DOHH2 (cell line): ENCODE measurements at regions not wholly inside any gene's neighbourhood (a gene's known extent, or its start where the extent isn't known, plus 50 kb on each side); places are given as distances from the start of the nearest gene placed in this dataset.

ENCODE experiments used
- H3F3A ChIP-seq: fragments of 200-600 bp; sonication (generic), shearing (Covaris generic); 2 replicates; pipeline ENCODE4 v1.6.0; 2016; ENCODE audit warnings: antibody characterized with exemption, mild to moderate bottlenecking; ENCODE audit not compliant: control insufficient read depth, insufficient read depth
- H3K27ac ChIP-seq: fragments of 200-600 bp; sonication (generic); 2 replicates; pipeline ENCODE4 v1.5.1; 2014; ENCODE audit warnings: low read depth, mild to moderate bottlenecking, low read length, moderate library complexity
- H3K27me3 ChIP-seq: fragments of 200-600 bp; sonication (generic); 2 replicates; pipeline ENCODE4 v1.6.1; 2014; ENCODE audit warnings: mild to moderate bottlenecking, low read length, mixed read lengths; ENCODE audit not compliant: control insufficient read depth
- H3K36me3 ChIP-seq: fragments of 200-600 bp; sonication (generic); 2 replicates; pipeline ENCODE4 v1.6.1; 2014; ENCODE audit warnings: mild to moderate bottlenecking, low read length, moderate library complexity, mixed read lengths; ENCODE audit not compliant: control insufficient read depth
- H3K4me1 ChIP-seq: fragments of 200-600 bp; sonication (generic); 2 replicates; pipeline ENCODE4 v1.6.1; 2014; ENCODE audit warnings: mild to moderate bottlenecking, low read length, mixed read lengths; ENCODE audit not compliant: control insufficient read depth
- H3K4me2 ChIP-seq: fragments of 200-600 bp; sonication (generic); 2 replicates; pipeline ENCODE4 v1.6.0; 2014; ENCODE audit warnings: mild to moderate bottlenecking, low read length, moderate library complexity
- H3K4me3 ChIP-seq: fragments of 200-600 bp; sonication (generic); 2 replicates; pipeline ENCODE4 v1.5.1; 2014; ENCODE audit warnings: mild to moderate bottlenecking, low read length, mixed read lengths
- H3K79me2 ChIP-seq: fragments of 200-600 bp; sonication (generic); 2 replicates; pipeline ENCODE4 v1.6.1; 2014; ENCODE audit warnings: mild to moderate bottlenecking, low read length, mixed read lengths; ENCODE audit not compliant: control insufficient read depth
- H3K9me2 ChIP-seq: fragments of 200-600 bp; sonication (generic); replicated peaks from 2 replicates; pipeline ENCODE4 v1.6.1; 2014; ENCODE audit warnings: mild to moderate bottlenecking, low read length, mixed read lengths; ENCODE audit not compliant: control insufficient read depth
- H3K9me3 ChIP-seq: fragments of 200-600 bp; sonication (generic); 2 replicates; pipeline ENCODE4 v1.6.1; 2014; ENCODE audit warnings: antibody characterized with exemption, low read length, mixed read lengths; ENCODE audit not compliant: control insufficient read depth, insufficient read depth
- H4K20me1 ChIP-seq: fragments of 200-600 bp; sonication (generic); 2 replicates; pipeline ENCODE4 v1.6.0; 2014; ENCODE audit warnings: low read depth, mild to moderate bottlenecking, antibody characterized with exemption, low read length, moderate library complexity; ENCODE audit not compliant: control insufficient read depth, insufficient read depth
- EZH2phosphoT487 ChIP-seq: fragments of 200-600 bp; sonication (generic); IDR thresholded peaks from 2 replicates; pipeline ENCODE4 v1.6.1; 2017; ENCODE audit warnings: borderline replicate concordance, mild to moderate bottlenecking, antibody characterized with exemption, low read length, moderate library complexity, mixed read lengths
- TF ChIP-seq, protein P1 (sequence below): fragments of 200-600 bp; sonication (generic); IDR thresholded peaks from one replicate; pipeline ENCODE4 v1.5.1; 2014; ENCODE audit warnings: antibody characterized with exemption, mild to moderate bottlenecking, low read depth, low read length; ENCODE audit not compliant: poor library complexity, severe bottlenecking

DNA sequence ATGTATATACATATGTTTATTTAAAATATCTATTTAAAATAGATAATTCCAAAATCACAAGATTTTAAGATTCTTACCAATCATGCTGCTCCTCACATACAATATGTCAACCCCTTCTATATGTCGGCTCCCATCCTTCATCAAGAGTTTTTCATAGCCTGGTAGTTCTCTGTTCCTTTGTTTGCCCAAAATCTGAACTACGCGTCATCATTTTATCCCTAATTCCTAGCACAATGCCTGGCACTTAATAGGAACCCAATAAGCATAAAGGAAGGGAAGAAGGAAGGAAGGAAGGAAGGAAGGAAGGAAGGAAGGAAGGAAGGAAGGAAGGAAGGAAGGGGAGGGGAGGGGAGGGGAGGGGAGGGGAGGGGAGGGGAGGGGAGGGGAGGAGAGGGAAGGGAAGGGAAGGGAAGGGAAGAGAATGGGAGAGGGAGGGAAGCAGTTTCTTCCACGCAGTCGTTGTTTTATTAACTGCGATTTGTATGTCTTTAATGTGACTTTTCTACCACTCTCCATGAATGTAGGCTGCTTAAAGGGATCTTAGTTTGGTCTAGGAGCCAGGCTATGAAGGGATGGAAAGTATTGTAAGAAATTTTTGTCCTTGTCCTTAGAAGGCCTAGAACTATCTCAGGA, 83.3 kb upstream of the PCGF5 start:
- no peaks in the 10 kb centered on the region for H3K79me2 ChIP-seq
- no peaks in the 10 kb centered on the region for H3K9me2 ChIP-seq
- no peak overlapping the region for H3K4me3 ChIP-seq
- no peaks in the 10 kb centered on the region for H3K9me3 ChIP-seq
- no peaks in the 10 kb centered on the region for H3K4me1 ChIP-seq
- TF ChIP-seq, protein P1, sequence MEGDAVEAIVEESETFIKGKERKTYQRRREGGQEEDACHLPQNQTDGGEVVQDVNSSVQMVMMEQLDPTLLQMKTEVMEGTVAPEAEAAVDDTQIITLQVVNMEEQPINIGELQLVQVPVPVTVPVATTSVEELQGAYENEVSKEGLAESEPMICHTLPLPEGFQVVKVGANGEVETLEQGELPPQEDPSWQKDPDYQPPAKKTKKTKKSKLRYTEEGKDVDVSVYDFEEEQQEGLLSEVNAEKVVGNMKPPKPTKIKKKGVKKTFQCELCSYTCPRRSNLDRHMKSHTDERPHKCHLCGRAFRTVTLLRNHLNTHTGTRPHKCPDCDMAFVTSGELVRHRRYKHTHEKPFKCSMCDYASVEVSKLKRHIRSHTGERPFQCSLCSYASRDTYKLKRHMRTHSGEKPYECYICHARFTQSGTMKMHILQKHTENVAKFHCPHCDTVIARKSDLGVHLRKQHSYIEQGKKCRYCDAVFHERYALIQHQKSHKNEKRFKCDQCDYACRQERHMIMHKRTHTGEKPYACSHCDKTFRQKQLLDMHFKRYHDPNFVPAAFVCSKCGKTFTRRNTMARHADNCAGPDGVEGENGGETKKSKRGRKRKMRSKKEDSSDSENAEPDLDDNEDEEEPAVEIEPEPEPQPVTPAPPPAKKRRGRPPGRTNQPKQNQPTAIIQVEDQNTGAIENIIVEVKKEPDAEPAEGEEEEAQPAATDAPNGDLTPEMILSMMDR, result no peak
- no peak for TF ChIP-seq EZH2phosphoT487
- no peaks in the 10 kb centered on the region for H4K20me1 ChIP-seq
- no peaks in the 10 kb centered on the region for H3F3A ChIP-seq
- H3K4me2 ChIP-seq, result no peak overlapping the region
- no peaks in the 10 kb centered on the region for H3K36me3 ChIP-seq
- 0 out of 2 replicates have a peak, but pooled peaks cover 3% of the 10 kb centered on the region for H3K27me3 ChIP-seq
- H3K27ac ChIP-seq, result no peak overlapping the region

DNA sequence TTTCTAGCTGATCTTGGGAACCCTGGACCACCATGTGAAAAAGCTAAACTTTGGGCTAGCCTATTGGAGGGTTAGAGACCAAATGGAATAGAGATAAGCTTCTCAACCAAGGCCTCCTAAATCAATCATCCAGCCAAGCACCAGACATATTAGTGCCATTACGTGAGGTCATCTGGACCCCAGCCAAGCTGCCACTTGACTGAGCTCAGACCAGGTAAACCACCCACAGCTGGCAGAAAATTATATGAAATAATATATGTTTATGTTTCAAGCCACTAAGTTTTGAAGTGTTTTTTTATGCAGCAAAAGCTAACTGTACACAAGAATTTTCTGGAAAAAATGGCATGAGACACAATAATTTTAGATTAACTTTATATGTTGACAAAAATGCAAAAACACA, 82.6 kb upstream of the PCGF5 start:
- Histone ChIP-seq H3F3A (no peaks in the 10 kb centered on the region), H3K27ac (no peak overlapping the region), H3K9me2 (no peaks in the 10 kb centered on the region), H3K4me1 (no peaks in the 10 kb centered on the region), H3K4me3 (no peak overlapping the region), H3K4me2 (no peak overlapping the region), H3K9me3 (no peaks in the 10 kb centered on the region), H3K36me3 (no peaks in the 10 kb centered on the region), H3K27me3 (0 out of 2 replicates have a peak, but pooled peaks cover 3% of the 10 kb centered on the region), H4K20me1 (no peaks in the 10 kb centered on the region), H3K79me2 (no peaks in the 10 kb centered on the region)
- TF ChIP-seq, protein P1, result no peak
- no peak for TF ChIP-seq EZH2phosphoT487

DNA sequence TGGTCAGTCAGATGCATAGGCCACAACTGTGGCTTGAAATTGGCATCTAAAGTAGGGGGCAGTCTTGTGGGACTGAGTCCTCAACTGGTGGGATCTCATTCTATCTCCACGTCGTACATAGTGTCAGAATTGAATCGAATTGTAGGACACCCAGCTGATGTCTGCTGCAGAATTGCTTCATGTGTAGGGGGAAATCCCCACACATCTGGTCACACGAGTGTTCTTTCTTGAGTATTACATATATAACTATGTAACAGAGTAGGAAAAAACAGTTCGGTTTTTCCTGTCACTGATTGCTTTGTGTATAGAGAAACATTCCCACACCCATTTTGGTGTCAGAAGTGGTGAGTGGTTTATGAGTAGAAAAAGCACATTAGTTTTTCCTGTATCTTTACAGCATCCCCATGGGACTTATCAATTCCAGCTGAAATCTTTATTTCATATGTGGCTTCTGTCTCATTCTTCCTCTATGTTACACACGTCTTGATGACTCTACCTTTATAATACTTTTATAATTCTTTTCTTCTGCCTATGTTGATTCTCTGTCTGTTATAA, 79.4 kb upstream of the PCGF5 start:
- Histone ChIP-seq H3K4me1 (no peaks in the 10 kb centered on the region), H3K9me2 (no peaks in the 10 kb centered on the region), H3K4me3 (no peak overlapping the region), H3F3A (no peaks in the 10 kb centered on the region), H3K9me3 (no peaks in the 10 kb centered on the region), H3K79me2 (no peaks in the 10 kb centered on the region), H3K4me2 (no peak overlapping the region), H3K27ac (no peak overlapping the region), H3K27me3 (0 out of 2 replicates have a peak, but pooled peaks cover 5% of the 10 kb centered on the region), H4K20me1 (no peaks in the 10 kb centered on the region), H3K36me3 (no peaks in the 10 kb centered on the region)
- no peak for TF ChIP-seq EZH2phosphoT487
- TF ChIP-seq, protein P1, result no peak
